HG02763 (cell line): ENCODE measurements at regions not wholly inside any gene's neighbourhood (a gene's known extent, or its start where the extent isn't known, plus 50 kb on each side); places are given as distances from the start of the nearest gene placed in this dataset.
A peak's percentile ranks its signal among the peaks of the same experiment; 100 is the strongest.

Experiments
- ATAC-seq: cut with Tn5 transposase; IDR thresholded peaks from one replicate; pipeline ENCODE4 v1.9.1; 2021; ENCODE audit warnings: mild to moderate bottlenecking, moderate library complexity; ENCODE audit not compliant: unreplicated experiment

- no peak for ATAC-seq
These were observed 50.3 kb downstream of the BMAL2 start for GRCh38 chr12:27382924-27383323.

GRCh38 chr12:27383429-27384260 lies 51.0 kb downstream of the BMAL2 start:
- ATAC-seq: peak; percentile 68

GRCh38 chr12:27384261-27384590 lies 51.6 kb downstream of the BMAL2 start:
- no peak for ATAC-seq

GRCh38 chr12:27385766-27386564 lies 53.3 kb downstream of the BMAL2 start:
- no peak for ATAC-seq

- ATAC-seq: no peak
These were observed 54.8 kb downstream of the BMAL2 start for GRCh38 chr12:27387473-27387872.

- ATAC-seq: no peak
These were observed 56.0 kb downstream of the BMAL2 start for GRCh38 chr12:27388650-27389049.

- ATAC-seq: no peak
These were observed 51.9 kb upstream of the SMCO2 start for GRCh38 chr12:27394676-27395075.

GRCh38 chr12:27396216-27396815 lies 50.2 kb upstream of the SMCO2 start:
- ATAC-seq: no peak
